ENCODE measurements at regions not wholly inside any gene's neighbourhood (a gene's known extent, or its start where the extent isn't known, plus 50 kb on each side); places are given as distances from the start of the nearest gene placed in this dataset.
"Not testable (repeated sequence)": the region's sequence is repeated elsewhere in the genome, so short reads cannot be mapped to it uniquely, and the experiment has no call there.

DNA sequence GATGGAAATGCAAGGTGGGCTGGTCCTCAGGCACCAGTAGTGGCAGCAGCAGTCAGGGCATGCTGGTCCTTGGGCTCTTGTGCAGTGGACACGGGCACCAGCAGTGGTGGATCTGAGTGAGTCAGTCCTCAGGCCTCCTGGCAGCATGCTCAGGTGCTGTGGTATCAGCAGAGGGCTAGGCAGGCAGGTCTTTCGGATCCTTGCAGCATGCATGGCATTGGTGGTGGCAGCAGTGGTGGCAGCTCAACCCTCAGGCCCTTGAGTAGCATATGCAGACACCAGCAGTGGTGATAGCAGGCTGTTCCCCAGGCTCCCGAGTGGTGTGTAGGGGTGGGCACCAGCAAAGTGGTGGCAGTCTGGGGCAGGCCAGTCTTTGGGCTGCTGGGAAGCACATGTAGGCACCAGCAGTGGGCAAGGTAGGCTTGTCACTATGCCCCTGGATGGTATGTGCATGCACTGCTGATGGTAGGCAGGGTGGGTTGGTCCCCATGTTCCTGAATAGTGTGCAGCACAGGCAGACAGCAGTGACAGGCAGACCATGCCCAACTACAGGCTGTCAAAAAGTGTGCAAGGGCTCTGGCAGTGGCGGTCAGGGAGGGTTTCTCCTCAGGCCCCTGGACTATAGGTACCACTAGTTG is 606.0 kb downstream of the ADCYAP1 start:
- no peaks in the 10 kb centered on the region for H3K9me3 ChIP-seq
- H3K36me3 ChIP-seq = no peaks in the 10 kb centered on the region
- no peaks in the 10 kb centered on the region for H3K4me1 ChIP-seq (ENCODE audit: control insufficient read depth in 1 of 2, insufficient read depth in 1 of 2, low read depth in 1 of 2, low read length in 1 of 2)
- TF ChIP-seq, protein P1, sequence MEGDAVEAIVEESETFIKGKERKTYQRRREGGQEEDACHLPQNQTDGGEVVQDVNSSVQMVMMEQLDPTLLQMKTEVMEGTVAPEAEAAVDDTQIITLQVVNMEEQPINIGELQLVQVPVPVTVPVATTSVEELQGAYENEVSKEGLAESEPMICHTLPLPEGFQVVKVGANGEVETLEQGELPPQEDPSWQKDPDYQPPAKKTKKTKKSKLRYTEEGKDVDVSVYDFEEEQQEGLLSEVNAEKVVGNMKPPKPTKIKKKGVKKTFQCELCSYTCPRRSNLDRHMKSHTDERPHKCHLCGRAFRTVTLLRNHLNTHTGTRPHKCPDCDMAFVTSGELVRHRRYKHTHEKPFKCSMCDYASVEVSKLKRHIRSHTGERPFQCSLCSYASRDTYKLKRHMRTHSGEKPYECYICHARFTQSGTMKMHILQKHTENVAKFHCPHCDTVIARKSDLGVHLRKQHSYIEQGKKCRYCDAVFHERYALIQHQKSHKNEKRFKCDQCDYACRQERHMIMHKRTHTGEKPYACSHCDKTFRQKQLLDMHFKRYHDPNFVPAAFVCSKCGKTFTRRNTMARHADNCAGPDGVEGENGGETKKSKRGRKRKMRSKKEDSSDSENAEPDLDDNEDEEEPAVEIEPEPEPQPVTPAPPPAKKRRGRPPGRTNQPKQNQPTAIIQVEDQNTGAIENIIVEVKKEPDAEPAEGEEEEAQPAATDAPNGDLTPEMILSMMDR (IDR thresholded peaks at IDR 0.05) = no peak
- no peak overlapping the region for H3K27ac ChIP-seq
- H3K4me3 ChIP-seq (ENCODE audit: low read depth in 1 of 2, low read length in 1 of 2) = no peak overlapping the region
- H3K27me3 ChIP-seq = no peaks in the 10 kb centered on the region

DNA sequence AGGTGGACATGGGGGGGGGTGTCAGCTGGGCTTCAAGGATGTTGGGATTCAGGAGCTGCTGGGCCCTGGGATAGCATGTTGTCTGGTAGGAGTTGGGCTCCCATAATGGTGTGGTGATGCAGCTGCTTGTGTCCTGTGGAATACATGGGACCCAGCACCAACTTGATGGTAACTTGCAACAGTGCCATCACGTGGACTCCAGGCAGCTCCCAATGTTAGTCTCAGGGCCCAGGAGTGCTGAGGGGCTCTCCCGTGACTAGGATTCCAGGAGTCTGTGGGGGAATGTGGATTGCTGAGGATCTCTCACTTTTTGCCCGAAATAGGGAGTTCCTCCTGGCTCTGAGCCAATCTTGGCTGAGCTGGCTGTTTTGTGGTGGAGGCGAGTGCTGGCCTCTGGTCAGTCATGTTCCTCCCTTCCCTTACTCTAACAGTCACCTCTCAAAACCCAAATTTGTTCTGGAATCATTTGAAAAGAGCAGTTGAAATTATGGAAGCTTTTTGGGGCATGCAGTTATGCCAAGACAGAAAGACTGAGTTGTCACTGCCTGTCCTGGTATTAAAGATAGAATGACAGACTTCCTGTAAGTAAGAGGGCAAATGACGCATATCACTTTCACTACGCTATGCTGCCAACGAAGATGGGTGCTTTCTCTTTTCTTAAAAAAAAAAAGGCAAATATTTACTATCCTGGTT is 607.1 kb downstream of the ADCYAP1 start:
- H3K36me3 ChIP-seq = no peaks in the 10 kb centered on the region
- TF ChIP-seq, protein P1 (IDR thresholded peaks at IDR 0.05) = no peak

DNA sequence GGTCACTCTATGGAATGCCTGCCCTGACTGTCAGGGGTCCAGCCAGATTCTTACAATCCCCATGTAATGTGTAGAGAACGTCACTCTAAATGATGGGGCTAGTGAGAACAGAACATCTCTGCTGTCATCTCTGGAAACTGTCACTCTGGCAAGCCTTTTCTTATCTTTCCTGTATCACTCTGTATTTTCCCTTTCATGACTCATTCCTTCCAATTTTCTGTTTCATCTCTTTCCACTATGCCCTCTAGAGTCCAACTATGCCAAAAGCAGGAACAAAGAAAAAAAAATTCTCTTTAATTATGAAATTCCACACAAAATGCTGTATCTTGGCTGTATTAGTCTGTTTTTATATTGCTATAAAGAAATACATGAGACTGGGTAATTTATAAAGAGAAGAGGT is 608.8 kb downstream of the ADCYAP1 start:
- Histone ChIP-seq H3K27ac (no peak overlapping the region), H3K27me3 (no peaks in the 10 kb centered on the region), H3K4me3 (ENCODE audit: low read depth in 1 of 2, low read length in 1 of 2) (no peak overlapping the region), H3K4me1 (ENCODE audit: control insufficient read depth in 1 of 2, insufficient read depth in 1 of 2, low read depth in 1 of 2, low read length in 1 of 2) (no peaks in the 10 kb centered on the region), H3K9me3 (no peaks in the 10 kb centered on the region), H3K36me3 (no peaks in the 10 kb centered on the region)
- TF ChIP-seq, protein P1 (IDR thresholded peaks at IDR 0.05) = no peak

More for the DNA sequence above, 607.1 kb downstream of the ADCYAP1 start:
- H3K9me3 ChIP-seq = no peaks in the 10 kb centered on the region
- H3K27ac ChIP-seq = no peak overlapping the region
- H3K27me3 ChIP-seq = no peaks in the 10 kb centered on the region
- H3K4me1 ChIP-seq (ENCODE audit: control insufficient read depth in 1 of 2, insufficient read depth in 1 of 2, low read depth in 1 of 2, low read length in 1 of 2) = no peaks in the 10 kb centered on the region
- H3K4me3 ChIP-seq (ENCODE audit: low read depth in 1 of 2, low read length in 1 of 2) = no peak overlapping the region

DNA sequence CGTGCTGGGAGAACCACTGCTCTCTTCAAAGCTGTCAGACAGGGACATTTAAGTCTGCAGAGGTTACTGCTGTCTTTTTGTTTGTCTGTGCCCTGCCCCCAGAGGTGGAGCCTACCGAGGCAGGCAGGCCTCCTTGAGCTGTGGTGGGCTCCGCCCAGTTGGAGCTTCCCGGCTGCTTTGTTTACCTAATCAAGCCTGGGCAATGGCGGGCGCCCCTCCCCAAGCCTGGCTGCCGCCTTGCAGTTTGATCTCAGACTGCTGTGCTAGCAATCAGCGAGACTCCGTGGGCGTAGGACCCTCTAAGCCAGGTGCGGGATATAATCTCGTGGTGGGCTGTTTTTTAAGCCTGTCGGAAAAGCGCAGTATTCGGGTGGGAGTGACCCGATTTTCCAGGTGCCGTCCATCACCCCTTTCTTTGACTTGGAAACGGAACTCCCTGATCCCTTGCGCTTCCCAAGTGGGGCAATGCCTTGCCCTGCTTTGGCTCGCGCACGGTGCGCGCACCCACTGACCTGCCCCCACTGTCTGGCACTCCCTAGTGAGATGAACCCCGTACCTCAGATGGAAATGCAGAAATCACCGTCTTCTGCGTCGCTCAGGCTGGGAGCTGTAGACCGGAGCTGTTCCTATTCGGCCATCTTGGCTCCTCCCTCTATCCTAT is 617.0 kb downstream of the ADCYAP1 start:
- H3K9me3 ChIP-seq; H3K27me3 ChIP-seq; H3K27ac ChIP-seq; H3K4me1 ChIP-seq (ENCODE audit: control insufficient read depth in 1 of 2, insufficient read depth in 1 of 2, low read depth in 1 of 2, low read length in 1 of 2); H3K4me3 ChIP-seq (ENCODE audit: low read depth in 1 of 2, low read length in 1 of 2); H3K36me3 ChIP-seq: not testable (repeated sequence)

DNA sequence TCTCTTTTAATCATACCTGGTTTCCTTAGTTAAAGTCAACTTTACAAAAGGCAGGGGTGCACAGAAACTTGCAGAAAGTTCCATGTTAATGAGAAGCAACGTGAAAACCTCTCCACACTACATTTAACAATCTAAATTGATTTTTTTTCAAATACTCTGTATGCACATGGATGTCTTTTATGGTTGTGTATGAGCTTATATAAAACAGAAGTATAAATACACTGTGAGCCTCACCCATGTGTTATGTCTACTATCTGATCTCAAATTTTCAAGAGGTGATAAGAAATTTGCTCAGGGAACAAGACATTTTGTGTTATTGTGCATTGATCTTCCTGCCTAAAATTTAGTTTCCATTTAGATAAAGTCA is 617.6 kb downstream of the ADCYAP1 start:
- H3K4me3 ChIP-seq (ENCODE audit: low read depth in 1 of 2, low read length in 1 of 2) = no peak overlapping the region
- H3K36me3 ChIP-seq = no peaks in the 10 kb centered on the region
- no peaks in the 10 kb centered on the region for H3K9me3 ChIP-seq

More for the DNA sequence above, 617.6 kb downstream of the ADCYAP1 start:
- TF ChIP-seq, protein P1 (IDR thresholded peaks at IDR 0.05) = no peak
- H3K4me1 ChIP-seq (ENCODE audit: control insufficient read depth in 1 of 2, insufficient read depth in 1 of 2, low read depth in 1 of 2, low read length in 1 of 2) = no peaks in the 10 kb centered on the region
- no peaks in the 10 kb centered on the region for H3K27me3 ChIP-seq
- no peak overlapping the region for H3K27ac ChIP-seq
